Left hindlimb (tissue), 1 donor: ENCODE measurements at regions not wholly inside any gene's neighbourhood (a gene's known extent, or its start where the extent isn't known, plus 50 kb on each side); places are given as distances from the start of the nearest gene placed in this dataset.

Source experiments
- DNase-seq: peaks from one replicate; pipeline ENCODE4 v3.0.0-alpha.2; 2018

DNA sequence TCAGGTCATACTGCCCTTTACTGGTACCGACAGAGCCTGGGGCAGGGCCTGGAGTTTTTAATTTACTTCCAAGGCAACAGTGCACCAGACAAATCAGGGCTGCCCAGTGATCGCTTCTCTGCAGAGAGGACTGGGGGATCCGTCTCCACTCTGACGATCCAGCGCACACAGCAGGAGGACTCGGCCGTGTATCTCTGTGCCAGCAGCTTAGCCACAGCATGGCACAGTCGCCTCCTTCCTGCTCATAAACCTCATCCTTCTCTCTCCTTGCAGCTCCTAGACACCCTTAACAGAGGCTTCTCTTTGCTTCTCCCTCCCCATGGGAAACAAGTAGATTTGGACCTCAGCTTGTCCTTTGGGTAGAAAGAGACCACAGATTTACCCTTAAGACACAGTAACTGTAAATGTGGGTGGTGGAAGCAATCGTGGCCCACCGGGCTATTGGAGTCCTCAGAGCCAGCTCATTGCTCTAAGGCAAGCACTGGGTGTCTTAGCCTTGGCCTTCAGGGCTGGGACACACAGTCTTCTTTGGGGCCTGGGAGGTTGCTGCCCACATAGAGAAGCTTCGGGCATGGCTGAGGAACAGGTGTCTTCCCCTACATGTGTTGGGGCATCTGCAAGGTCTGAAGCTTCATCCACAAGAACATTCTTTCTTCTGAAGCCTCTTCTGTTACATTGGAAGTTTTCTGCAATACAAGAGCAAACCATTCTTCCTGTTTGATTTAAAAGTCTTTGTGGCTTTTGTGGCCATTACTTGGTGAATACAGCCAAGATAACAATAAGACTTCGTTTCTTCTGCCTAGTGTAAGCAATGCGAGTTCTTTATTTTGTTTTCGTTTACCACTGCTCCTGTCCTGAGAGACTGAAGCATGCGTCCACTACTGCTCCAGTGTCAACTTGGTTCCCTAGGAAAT, 95.5 kb upstream of the PRSS58 start:
- no peak for DNase-seq

DNA sequence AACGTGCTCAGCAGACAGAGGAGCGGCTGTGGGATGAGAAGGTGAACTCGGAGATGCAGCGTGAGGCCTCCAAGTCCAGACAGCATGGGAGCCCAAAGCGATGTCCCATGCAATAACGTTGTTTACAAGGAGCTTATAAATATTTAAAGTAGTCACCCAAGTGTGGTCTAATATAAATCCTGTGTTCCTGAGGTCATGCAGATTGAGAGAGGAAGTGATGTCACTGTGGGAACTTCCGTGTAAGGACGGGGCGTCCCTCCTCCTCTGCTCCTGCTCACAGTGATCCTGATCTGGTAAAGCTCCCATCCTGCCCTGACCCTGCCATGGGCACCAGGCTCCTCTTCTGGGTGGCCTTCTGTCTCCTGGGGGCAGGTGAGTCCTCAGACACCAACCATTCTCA, 94.7 kb upstream of the PRSS58 start:
- DNase-seq, result no peak

DNA sequence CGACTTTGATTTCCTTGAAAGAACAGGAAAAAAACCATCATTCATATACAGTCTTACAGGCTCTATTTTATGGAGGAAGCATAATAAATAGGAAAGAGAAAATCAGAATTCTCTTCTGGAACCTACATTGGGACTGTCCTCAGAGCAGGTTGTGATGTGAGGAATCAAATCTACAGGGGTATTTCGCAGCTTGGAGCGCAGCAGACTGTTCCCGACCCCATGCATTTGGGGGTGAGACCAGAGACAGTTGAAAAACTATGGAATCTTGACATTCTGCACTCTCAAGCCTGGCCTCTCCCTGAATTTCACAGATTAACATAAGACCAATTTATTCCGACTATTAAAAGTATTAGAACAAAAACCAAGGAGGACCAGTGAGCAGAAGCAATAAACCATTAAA, 93.3 kb upstream of the PRSS58 start:
- DNase-seq, result no peak

DNA sequence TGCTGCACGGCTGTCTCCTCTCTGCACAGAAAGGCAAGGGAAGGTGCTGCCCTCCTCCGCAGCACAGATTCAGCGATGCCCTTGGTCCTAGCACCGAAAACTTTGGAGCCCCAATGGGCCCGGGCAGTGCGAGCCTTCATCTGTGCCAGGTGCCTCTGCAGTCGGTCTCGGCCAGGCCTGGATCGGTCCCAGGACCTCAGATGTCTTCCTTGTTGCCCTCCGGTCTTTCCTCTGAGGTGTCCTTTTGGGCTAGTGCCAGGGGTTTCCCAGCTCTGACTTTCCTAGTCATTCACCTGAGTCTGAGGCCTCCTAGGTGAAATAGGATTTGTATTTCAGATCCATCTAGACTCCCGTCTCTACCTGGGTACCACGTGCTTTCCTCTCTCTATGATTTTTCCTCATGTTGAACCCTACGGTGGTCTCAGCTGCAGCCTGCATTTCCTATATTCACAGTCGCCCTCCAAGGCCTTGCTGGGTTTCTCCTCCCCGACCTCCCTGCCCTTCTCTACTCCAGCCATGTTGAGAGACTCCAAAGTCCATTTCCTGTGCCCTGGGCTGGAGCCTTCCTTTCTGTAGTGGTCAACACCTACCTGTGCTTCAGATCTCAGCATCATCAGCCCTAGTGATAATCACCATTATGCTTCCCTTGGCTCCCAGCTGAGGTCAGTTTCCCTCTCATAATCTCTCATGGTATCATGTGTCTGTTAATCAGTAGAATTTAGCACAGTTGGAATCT, 92.0 kb upstream of the PRSS58 start:
- DNase-seq, result no peak

DNA sequence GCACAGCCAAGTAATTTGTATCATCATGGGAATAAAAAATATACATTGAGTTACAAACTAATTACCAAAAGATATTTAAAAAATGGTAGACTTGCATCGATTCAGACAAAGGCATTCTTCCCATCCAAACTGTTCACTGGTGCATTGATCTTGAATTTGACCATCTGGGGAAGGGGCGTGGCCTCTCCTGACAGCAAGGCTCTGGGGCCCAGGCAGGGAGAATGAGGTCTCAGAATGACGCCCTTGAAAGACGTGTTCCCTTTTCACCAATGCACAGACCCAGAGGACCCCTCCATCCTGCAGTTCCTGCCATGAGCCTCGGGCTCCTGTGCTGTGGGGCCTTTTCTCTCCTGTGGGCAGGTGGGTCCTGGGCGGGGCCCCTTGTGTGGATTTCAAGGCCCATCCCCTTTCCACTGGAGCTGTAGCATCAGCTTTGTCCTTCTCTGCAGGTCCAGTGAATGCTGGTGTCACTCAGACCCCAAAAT, 91.1 kb upstream of the PRSS58 start:
- no peak for DNase-seq

DNA sequence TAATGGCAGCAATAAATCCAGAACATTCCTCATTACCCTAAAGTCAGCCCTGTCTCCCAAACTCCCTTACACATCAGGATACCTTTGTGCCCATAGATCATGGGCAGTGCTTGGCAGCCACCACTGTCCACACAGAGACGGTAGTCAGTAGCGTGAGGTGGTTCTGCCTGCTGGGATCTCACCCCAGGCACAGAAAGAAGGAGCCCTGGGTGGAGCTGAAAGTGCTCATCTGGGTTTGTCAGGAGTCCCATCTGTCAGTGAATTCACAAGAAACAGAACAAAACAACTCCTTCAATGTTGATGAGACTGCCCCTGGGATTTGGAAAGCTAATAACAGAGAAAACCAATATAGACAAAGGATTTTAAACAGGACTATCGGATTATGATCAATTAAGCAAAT, 90.2 kb upstream of the PRSS58 start:
- no peak for DNase-seq

DNA sequence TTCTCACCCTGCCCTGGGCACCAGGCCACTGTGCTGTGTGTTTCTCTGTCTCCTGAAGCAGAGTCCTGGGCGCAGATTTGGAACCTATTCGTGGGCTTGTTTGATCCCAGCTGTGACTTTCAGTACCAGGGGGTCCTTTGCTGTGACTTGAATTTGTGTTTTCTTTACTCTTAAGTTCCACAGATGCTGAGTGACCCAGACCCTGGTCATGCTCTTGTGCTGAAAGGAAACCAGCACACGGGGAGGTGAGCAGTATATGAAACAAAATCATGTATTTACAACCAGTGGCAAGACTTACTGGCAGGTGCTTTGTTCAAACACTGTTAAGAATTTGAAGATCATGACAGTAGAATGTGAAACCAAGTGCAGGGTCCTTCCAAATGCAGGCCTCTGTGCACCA, 89.2 kb upstream of the PRSS58 start:
- DNase-seq, result no peak

DNA sequence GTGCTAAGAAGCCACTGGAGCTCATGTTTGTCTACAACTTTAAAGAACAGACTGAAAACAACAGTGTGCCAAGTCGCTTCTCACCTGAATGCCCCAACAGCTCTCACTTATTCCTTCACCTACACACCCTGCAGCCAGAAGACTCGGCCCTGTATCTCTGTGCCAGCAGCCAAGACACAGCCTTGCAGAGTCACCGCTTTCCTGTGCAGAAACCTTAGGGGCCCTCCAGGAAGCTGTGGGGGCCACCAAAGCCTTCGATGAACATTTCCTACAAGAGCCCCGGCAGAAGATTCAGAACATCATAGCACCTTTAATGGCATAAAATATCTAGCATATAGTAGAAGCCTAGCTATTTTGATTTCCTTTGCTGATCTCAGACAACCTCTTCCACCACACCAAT, 88.0 kb upstream of the PRSS58 start:
- no peak for DNase-seq

DNA sequence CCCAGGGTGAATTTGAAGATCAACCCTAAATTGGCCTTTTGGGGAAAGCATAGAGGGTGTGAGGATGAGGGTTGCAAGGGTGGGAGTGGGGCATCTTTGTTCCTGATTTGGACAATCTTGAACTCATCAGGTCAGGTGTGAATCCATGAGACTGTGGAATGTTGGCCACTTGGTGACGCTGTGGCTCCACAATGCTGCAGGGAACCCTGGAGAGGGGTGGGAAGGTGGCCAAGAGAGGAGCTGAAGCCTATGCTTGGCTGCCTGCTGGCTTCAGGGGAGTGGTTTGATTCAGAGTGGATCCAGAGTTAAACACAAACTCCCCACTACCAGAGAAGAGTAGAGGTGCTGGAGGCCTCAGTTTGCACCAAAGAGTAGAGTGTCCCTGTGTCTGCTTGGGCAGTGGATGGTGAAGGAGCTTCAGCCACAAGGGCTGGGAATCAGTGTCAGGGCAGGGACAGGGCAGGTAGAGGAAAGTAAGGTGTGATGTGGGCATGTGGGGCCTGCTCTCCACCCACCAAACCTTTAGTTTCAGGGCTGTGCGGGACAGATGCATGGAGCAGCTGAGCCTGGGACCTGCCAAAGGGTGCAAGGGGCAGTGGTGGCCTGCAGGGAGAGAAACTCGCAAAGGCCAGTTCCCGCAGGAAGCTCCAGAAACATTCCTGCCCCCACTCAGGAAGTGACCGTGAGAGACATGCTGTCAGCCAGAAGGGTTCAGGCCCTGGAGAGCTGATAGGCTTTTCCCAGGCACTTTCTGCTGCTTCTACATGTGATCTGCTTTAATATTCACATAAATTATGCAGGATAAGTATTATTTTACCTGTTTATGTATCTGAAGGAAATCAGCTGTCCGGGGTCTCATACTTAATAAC, 81.0 kb upstream of the PRSS58 start:
- DNase-seq, result peak; percentile 38

DNA sequence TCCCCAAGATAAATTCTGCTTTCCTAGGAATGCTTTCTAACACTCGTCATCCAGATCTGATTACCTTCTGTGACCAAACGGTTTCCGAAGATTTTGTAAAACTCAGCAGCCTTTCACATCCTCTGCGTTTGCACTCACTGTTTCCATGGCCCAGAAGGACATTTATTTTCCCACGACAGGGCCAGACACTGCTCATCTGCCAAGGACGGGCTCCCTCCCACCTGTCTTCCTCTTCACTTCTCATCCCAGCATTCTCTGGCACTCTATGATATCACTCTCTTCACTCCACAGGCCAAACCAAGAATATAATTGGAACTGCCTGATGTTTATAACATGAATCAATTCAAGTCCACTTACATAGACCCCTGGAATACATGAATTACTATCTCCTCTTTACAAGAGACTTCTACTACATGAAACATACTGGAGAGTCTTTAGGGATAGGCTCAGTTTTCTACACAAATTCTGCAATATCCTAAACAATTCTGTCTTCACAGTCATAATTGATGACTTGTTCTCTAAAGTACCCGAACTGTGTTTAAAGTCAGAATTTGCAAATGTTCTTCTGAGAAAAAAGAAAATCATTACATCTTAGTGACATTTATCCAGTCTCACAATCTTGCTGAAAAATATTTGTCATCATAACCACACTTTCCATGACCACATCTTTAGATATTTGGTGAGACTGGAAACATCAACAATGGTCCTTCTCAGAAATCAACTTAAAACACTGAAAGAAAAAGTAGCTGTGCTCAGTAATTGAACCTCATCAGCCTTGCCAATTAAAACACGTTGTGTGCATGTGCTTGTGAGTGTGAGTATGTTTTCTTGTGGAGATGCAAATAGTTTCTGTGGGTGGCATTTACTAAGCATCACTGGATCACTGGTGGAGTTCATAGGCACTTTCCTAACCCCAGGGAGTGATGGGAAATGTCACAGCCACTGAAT, 79.5 kb upstream of the PRSS58 start:
- DNase-seq, result no peak

DNA sequence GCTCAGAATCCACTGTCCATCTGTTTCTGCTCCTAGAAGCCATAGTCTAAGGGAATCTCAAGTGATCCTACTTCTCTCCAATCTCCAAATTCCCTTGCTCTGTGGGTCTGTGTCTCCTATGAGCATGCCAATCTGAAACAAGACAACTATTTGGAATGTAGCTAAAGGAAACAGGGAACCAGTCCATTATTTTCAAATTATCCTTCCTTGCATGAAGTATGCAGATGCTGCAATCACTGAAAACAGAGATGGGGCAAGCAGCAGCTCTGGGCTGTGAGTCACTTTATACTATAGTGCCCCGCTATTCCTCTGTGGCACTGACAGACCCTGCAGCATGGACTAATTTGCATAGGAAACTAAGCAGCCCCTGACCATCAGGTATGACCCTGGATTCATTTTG, 76.9 kb upstream of the PRSS58 start:
- DNase-seq, result no peak

DNA sequence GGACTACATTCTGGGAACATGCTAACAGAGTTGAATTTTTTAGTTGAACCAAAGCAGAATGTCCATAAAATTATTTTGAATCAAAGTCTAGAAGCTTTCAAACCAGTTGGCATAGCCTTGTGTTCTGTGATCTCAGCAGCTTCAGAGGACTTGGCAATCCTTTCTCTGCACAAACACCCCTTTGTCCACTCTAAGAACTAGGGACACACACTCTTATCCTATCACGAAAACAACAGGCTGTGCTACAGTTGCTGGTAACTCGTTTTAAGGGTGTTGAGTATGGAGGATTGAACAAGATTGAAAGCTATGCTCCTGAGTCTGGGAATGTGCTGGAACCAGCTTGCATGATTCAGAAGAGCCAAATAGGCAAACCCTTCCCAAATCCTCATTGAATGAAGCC, 76.4 kb upstream of the PRSS58 start:
- DNase-seq, result no peak

DNA sequence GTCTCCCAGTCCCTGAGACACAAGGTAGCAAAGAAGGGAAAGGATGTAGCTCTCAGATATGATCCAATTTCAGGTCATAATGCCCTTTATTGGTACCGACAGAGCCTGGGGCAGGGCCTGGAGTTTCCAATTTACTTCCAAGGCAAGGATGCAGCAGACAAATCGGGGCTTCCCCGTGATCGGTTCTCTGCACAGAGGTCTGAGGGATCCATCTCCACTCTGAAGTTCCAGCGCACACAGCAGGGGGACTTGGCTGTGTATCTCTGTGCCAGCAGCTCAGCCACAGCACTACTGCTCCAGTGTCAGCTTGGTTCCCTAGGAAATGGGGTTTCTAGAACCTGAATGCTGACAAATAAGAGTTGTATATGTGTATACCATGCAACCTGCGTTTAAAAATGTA, 74.6 kb upstream of the PRSS58 start:
- DNase-seq, result no peak

DNA sequence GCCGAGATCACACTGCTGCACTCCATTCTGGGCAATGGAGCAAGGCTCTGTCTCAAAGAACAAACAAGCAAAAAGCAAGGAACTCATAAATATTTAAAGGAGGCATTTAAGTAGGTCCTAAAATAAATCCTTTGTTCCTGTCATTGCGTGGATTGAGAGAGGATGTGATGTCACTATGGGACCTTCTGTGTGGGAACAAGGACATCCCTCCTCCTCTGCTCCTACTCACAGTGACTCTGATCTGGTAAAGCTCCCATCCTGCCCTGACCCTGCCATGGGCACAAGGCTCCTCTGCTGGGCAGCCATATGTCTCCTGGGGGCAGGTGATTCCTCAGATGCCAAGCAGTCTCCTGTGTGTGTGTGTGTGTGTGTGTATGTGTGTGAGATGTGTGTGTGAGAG, 74.1 kb upstream of the PRSS58 start:
- DNase-seq, result no peak

DNA sequence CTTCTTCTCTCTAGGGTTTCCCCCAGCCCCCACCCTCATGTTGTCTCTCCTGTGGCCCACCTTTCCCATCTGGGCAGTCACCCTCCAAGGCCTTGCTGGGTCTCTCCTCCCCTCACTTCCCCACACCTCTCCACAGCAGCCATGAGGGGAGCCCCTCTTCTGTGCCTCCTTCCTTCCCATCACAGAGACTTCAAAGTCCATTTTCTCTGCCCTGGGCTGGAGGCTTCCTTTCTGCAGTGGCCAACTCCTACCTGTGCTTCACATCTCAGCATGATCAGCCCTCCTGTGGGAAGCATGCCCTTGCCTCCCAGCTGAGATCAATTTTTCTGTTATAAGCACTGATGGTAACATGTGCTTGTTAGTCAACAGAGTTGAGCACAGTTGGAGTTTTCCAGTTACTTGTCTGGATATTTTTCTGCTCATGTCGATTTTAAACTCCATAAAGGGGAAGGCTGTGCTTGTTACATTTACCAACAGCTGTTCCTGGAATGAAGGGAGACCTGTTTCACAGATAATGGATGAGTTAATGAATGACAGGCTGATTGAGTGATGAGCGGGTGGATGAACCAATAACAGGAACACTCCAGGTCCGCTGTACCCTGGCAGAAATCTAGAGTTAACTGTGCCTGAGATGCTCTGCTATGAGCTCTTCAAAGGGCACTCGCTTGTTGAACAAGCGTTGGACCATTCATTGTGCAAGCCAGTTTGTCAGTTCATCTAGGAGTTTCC, 71.4 kb upstream of the PRSS58 start:
- DNase-seq, result no peak

DNA sequence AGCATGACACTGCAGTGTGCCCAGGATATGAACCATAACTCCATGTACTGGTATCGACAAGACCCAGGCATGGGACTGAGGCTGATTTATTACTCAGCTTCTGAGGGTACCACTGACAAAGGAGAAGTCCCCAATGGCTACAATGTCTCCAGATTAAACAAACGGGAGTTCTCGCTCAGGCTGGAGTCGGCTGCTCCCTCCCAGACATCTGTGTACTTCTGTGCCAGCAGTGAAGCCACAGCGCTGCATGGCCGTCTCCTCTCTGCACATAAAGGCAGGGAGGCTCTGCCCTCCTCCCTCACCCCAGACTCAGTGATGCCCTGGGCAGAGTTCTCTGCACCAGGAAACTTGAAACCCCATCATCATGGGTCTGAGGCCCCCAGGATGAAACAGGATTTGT, 70.7 kb upstream of the PRSS58 start:
- no peak for DNase-seq

DNA sequence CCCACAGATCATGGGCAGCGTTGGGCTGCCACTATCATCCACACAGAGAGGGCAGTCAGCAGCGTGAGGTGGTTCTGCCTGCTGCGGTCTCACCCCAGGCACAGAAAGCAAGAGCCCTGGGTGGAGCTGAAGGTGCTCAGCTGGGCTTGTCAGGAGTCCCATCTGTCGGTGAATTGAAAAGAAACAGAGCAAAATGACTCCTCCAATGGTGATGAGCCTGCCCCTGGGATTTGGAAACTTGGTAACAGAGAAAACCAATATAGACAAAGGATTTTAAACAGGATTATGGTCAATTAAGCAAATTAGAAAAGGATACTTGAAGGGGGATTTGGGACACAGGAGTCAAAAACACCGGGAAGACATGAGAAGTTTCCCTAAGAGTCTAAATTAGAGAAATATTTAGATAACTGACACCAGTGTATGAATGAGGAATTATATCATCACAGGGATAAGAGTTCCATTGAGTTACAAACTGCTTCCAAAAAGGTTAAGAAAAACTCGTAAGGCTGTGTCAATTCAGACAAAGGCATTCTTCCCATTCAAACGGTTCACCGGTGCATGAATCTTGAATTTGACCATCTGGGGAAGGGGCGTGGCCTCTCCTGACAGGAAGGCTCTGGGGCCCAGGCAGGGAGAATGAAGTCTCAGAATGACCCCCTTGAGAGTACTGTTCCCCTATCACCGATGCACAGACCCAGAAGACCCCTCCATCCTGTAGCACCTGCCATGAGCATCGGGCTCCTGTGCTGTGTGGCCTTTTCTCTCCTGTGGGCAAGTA, 70.0 kb upstream of the PRSS58 start:
- DNase-seq, result no peak

DNA sequence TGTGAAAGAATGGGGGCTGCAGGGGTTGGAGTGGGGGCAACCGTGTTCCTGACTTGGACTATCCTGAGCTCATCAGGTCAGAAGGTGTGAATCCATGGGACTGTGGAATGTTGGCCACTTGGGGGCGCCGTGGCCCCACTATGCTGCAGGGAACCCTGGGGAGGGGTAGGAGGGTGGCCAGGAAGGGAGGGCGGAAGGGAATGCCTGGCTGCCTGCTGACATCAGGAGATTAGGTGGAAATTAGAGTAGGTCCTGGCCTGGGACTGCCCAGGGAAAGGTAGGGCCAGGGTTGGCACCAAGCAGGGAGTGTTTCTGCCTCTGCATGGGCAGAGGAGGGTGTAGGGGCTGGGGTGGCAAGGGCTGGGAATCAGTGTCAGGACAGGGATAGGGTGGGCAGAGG, 65.8 kb upstream of the PRSS58 start:
- no peak for DNase-seq

DNA sequence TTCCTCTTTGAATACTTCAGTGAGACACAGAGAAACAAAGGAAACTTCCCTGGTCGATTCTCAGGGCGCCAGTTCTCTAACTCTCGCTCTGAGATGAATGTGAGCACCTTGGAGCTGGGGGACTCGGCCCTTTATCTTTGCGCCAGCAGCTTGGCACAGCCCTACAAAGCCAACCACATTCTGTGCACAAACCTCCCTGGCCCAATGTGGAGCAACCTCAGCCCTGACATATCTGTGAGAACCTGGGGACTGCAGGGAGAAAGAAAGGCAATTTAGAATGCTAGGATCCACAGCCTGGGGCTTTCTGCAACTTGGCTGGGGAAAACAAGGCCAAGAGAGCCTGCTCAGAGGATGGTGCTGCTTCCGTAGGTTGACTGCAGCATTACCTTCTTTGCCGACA, 63.5 kb upstream of the PRSS58 start:
- no peak for DNase-seq

DNA sequence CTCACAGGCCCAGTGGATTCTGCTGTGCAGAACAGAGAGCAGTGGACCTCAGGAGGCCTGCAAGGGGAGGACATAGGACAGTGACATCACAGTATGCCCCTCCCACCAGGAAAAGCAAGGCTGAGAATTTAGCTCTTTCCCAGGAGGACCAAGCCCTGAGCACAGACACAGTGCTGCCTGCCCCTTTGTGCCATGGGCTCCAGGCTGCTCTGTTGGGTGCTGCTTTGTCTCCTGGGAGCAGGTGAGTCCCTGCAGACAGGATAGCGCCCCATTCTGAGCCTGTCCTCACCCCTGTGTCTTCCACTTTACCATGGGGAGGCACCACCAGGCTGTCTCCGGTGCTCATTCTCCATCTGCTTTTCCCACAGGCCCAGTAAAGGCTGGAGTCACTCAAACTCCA, 63.0 kb upstream of the PRSS58 start:
- DNase-seq, result no peak

DNA sequence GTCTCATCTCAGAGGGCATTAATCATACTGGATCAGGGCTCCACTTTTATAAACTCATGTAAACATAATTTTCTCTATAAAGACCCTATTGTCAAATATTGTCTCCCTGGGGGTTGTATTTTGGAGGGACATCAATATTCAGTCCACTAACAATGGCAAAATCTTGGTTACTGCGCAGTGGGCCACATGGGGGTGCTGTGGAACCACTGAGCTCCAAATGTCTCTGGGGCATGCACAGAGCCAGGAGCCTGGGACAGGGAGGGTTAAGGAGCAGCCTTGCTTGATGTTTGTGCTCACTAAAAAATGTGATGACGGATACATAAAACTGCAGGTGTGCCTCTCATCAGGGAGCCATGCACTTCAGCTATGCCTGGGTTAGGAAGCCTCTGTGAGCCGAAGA, 62.1 kb upstream of the PRSS58 start:
- no peak for DNase-seq
